ENCODE measurements at regions not wholly inside any gene's neighbourhood (a gene's known extent, or its start where the extent isn't known, plus 50 kb on each side); places are given as distances from the start of the nearest gene placed in this dataset.
A peak's percentile ranks its signal among the peaks of the same experiment; 100 is the strongest.

GRCh38 chr21:29228306-29228705, 70.4 kb upstream of the BACH1 start:
- ATAC-seq (ENCODE audit: low FRiP score) = no peak

DNA sequence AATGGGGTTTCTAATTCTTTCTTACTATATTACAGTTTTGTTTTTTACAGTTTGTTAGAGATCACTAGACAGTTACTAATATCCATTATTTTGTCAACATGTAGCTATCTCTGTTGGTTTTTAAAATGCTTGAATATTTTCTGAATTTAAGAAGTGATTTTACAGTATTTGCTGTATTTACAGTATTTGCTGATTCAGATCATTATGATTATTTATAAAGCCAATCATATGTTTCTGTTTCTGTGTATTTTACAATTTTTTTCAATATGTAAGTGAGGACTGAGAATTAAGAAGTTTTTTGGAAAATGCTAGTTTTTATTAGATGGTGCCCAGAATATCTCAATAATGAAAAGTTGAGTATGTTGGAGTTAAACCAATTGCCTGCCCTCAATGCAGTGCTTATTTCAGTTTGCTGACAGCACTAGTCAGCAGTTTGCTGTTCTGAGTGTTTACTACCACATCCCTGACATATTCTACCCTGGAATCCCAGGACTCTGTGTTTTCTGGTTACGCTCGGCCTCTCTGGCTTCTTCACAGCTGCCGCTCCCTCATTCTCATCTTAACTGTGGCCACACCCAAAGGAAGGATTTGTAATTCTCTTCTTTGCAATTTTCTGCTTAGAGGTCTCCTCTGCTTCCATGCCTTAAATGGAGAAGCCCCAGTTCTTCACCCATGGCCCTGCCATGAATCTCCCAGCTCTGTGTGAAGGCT, 68.0 kb upstream of the BACH1 start:
- ATAC-seq (ENCODE audit: low FRiP score) (no peak), DNase-seq (ENCODE audit: low spot score) (no peak)
- TF ChIP-seq, protein P1, sequence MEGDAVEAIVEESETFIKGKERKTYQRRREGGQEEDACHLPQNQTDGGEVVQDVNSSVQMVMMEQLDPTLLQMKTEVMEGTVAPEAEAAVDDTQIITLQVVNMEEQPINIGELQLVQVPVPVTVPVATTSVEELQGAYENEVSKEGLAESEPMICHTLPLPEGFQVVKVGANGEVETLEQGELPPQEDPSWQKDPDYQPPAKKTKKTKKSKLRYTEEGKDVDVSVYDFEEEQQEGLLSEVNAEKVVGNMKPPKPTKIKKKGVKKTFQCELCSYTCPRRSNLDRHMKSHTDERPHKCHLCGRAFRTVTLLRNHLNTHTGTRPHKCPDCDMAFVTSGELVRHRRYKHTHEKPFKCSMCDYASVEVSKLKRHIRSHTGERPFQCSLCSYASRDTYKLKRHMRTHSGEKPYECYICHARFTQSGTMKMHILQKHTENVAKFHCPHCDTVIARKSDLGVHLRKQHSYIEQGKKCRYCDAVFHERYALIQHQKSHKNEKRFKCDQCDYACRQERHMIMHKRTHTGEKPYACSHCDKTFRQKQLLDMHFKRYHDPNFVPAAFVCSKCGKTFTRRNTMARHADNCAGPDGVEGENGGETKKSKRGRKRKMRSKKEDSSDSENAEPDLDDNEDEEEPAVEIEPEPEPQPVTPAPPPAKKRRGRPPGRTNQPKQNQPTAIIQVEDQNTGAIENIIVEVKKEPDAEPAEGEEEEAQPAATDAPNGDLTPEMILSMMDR (IDR thresholded peaks at IDR 0.05) = no peak

More at GRCh38 chr21:29228306-29228705, 70.4 kb upstream of the BACH1 start:
- TF ChIP-seq, protein P1 (IDR thresholded peaks at IDR 0.05) = no peak
- no peak for DNase-seq (ENCODE audit: low spot score)

GRCh38 chr21:29231756-29232529, 66.8 kb upstream of the BACH1 start:
- TF ChIP-seq, protein P1 (IDR thresholded peaks at IDR 0.05) = no peak
- no peak for DNase-seq (ENCODE audit: low spot score)
- peak; percentile 26 for ATAC-seq (ENCODE audit: low FRiP score)

- TF ChIP-seq, protein P1 (IDR thresholded peaks at IDR 0.05) = no peak
- peak; percentile 59 for ATAC-seq (ENCODE audit: low FRiP score)
- no peak for DNase-seq (ENCODE audit: low spot score)
Observed at GRCh38 chr21:29232530-29233255, 66.0 kb upstream of the BACH1 start.

DNA sequence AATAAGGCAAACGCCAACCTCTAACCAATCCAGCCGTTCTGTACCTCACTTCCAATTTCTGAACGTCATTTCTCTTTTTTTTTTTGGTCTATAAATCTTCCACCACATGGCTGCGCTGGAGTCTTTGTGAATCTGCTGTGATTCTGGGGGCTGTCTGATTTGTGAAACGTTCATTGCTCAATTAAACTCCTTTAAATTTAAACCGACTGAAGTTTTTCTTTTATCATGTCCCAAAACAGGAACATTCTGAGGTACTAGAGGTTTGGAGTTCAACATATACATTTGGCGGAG, 65.5 kb upstream of the BACH1 start:
- TF ChIP-seq, protein P1 (IDR thresholded peaks at IDR 0.05) = no peak
- ATAC-seq (ENCODE audit: low FRiP score) = no peak
- DNase-seq (ENCODE audit: low spot score) = no peak

GRCh38 chr21:29233611-29234540, 64.8 kb upstream of the BACH1 start:
- TF ChIP-seq, protein P1 (IDR thresholded peaks at IDR 0.05) = no peak
- DNase-seq (ENCODE audit: low spot score) = no peak
- no peak for ATAC-seq (ENCODE audit: low FRiP score)
